Cerebellar nuclear complex (tissue), 1 donor: ENCODE measurements at regions not wholly inside any gene's neighbourhood (a gene's known extent, or its start where the extent isn't known, plus 50 kb on each side); places are given as distances from the start of the nearest gene placed in this dataset.
"Not testable (repeated sequence)": the region's sequence is repeated elsewhere in the genome, so short reads cannot be mapped to it uniquely, and the experiment has no call there.

Experiments used
- DNase-seq, 2 experiments: peaks; one replicate each; lab custom pipeline; 2025; lab: John Stamatoyannopoulos, UW

GRCh38 chr1:5634893-5635292 is 357.3 kb downstream of the NPHP4 start:
- DNase-seq = no peak

- no peak for DNase-seq
Observed at GRCh38 chr1:5632814-5633213, 359.4 kb downstream of the NPHP4 start.

DNA sequence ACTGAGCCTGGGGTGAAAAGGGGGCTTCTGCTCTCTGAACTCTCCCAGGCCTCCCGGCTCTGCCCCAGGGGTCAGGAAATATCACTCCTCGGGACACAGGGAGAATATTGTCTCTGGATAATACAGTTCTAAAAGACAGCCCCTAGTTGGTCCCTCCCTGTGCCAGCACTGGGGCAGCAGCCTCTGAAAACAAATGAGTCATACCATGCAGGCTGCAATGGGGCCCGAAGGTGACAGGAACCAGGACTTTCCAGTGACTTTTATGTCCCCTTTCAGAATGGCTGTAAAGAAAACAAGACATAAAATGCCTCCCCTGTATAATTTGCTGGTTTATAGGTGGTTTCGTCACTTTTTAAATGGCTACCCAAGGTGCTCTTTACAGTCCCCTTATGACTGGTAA is 360.0 kb downstream of the NPHP4 start:
- DNase-seq = no peak

DNA sequence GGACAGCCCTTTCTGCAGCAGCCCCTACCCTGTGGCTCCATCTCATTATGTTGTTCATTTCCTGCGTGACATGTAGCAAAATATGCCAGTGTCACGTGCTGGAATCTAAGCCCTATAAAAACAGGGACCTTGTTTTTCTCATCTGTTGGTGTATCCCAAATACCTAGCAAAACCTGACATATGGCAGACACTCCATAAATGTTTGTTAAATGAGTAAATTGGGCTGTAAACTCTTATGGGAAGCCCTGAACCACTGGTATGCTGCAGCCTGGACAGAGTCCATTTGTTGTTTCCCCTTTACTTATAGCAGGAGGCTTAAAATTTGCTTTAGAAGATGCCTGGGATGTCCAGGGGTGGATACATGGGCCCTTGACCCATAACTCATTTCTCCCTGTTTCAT is 363.8 kb downstream of the NPHP4 start:
- DNase-seq = no peak

DNA sequence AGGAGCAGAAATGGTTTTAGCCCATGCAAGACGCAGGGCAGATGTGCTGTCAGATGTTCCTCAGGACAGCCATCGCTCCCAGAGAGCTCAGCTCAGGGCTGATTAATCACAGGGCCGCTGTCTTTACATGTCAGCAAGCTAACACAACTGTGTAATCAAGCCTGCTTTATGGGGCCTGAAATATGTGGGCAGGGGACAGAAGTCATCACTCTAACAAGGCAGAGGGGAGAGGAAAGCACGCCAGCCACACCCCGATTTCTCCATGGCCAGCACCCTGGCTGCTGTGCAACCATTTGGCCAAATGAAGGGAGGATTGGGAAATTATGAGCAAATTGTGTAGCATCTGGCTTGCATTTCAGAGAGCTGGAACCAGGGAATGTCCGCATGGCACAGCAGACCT is 368.8 kb downstream of the NPHP4 start:
- no peak for DNase-seq

DNA sequence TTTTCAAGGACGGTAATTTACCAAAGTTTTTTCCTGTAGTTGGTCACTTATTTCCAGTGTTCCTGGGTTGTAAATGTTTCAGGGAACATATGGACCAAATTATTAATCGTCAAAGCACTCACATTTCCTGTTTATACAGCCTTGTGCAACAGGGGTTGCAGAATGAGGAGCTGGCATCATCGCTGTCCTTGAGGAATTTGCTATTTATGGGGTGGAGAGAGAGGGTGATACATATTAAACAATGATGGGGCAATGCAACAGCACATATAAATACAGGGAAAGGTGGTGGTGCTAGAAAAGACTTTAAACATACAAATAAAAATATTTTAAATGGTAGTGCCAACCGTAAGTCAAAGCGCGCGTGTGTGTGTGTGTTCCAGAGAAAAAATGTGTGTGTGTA is 369.8 kb downstream of the NPHP4 start:
- DNase-seq = no peak

DNA sequence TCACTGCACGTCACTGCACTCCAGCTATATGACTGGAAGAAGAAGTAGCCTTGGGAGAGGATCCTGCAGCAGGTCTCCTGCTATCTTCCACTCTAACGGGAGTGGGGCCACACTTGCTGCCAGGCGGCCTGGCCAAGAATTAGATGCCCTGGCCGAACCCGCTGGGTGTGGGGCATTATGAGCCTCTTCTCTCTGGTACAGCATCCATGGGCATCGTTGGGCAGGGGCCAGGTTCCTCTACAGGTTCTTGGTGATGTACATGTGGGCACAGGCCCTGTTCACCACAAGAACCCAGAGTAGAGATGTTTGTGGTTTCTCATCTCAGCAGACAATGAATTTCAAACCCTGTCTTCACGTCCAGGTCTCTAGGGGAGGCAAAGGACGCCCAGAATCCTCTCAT is 370.5 kb downstream of the NPHP4 start:
- no peak for DNase-seq

GRCh38 chr1:5620997-5621396 is 371.2 kb downstream of the NPHP4 start:
- DNase-seq = no peak

GRCh38 chr1:5620418-5620817 is 371.8 kb downstream of the NPHP4 start:
- DNase-seq = no peak

- no peak for DNase-seq
Observed at GRCh38 chr1:5619469-5619868, 372.8 kb downstream of the NPHP4 start.

DNA sequence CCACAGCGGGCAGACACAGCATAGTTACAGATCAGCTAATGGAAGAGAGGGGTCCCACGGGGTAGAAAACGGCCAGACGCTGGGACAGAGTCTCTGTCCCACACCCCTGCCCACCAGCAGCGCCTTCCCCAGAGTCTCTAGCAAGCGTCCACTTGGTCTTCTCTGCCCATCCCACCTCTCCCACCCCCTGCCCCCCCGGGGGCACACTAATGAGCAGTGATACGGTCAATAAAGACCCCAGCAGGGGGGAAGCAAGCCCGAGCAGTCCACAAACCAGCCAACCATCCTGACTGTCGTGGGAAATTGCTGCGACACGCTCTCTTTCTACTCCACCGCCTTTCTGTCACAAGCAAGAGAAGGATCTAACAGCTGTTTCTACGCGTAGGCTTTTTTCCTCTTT is 374.7 kb downstream of the NPHP4 start:
- DNase-seq = no peak

DNA sequence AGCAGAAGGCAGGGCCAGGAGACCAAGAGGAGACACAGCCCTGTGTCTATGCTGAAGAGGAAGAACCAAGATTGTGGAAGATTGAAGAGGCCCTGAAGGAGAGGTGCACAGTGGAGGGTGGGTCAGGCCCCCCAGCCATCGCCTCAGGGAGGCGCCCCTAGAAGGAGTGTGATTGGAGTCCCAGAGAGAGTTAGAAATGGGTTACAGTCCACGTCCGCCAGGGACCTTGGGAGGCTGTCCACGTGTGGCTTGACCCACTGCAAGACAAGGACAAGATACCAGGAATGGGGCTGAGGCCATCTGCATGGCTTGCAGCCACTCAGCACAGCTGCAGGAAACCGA is 375.1 kb downstream of the NPHP4 start:
- no peak for DNase-seq

DNA sequence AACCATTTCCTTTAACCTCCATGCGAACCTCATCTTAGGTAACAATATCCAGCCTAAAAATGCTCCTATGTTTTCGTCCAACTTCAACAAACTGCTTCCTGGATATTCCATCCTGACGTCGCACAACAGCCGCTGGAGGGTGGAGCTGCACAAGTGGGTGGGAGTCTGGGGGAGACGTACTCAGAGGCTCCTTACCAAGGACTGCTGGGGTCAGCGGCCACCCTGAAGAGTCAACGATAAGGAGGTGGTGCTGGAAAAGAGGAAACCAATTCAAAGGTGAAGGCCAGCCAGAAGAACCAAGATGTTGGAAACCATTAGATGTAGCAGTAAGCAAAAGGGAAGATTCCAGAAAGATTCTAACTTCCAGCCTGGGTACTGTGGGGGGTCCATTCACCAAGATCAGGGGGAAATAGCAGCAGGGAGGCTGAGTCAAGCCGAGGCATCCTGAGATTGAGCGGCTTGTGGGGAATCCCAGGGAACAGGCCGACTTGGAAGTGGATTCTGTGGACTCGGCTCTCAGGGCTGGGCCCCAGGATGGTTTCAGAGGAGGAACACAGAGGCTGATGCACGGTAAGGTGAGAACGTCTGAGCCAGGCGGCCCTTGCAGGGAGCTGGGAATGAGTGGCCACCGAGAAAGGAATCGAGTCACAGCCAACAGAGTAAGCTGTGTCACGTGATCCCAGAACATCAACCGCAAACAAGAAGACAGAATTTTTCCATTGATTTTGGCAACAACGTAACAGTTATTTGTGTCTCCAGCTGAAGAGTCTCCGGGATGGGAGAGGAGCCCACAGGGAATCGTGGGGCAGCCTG is 375.7 kb downstream of the NPHP4 start:
- no peak for DNase-seq

DNA sequence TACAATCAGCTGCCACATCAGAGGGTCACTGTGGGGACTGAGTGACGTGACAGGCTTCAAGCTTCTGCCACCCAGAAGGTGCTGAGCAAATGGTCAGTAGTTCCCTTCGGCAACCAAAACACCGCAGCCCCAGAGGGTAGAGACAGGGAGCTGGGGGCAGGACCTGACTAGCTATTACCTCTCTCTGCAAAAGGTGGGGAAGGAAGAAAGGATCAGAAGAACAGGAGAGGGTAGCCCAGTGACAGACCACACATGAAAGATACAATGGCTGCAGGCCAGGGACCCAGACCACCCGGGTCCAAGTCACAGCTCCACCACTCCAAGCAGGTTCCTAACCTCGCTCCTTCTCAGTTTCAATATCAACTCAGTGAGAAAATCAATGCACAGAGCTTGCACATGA is 377.1 kb downstream of the NPHP4 start:
- no peak for DNase-seq

DNA sequence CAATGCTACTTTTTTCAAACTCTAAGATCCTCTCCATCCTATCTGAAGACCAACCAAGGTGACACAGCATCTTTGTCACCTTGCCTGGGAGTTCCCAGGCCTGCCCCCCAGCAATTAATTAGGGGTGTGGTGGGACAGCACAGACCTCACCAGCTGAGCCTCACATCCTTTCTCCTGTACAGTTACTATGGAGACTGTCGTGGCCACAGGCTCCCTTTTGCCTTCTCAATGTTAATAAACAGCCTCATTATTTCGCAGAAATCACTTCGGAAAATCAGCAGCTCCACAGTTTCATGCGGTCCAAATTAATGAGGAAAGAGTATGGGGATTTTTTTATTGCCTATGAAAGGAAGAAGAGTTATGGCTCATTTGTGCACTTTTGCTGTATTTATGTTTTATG is 378.3 kb downstream of the NPHP4 start:
- no peak for DNase-seq

- DNase-seq = no peak
Observed at GRCh38 chr1:5611851-5612250, 380.4 kb downstream of the NPHP4 start.

- DNase-seq = no peak
Observed at GRCh38 chr1:5611431-5611830, 380.8 kb downstream of the NPHP4 start.

DNA sequence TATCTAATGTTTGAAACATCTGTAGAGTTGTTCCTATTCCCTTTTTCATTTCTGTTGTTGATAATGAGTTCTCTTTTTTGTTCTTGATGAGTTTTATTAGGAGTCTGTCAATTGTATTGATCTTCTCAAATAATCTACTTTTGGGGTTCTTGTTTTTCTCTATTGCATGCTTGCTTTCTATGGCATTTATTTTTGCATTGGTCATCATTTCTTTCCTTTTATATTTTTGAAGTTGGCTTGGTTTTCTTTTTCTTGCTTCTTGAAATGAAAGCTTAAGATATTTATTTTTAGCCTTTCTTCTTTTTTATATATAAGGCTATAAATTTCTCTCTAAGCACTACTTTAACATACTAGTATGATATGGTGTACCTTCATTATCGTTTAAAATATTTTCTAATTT is 381.8 kb downstream of the NPHP4 start:
- DNase-seq = no peak

DNA sequence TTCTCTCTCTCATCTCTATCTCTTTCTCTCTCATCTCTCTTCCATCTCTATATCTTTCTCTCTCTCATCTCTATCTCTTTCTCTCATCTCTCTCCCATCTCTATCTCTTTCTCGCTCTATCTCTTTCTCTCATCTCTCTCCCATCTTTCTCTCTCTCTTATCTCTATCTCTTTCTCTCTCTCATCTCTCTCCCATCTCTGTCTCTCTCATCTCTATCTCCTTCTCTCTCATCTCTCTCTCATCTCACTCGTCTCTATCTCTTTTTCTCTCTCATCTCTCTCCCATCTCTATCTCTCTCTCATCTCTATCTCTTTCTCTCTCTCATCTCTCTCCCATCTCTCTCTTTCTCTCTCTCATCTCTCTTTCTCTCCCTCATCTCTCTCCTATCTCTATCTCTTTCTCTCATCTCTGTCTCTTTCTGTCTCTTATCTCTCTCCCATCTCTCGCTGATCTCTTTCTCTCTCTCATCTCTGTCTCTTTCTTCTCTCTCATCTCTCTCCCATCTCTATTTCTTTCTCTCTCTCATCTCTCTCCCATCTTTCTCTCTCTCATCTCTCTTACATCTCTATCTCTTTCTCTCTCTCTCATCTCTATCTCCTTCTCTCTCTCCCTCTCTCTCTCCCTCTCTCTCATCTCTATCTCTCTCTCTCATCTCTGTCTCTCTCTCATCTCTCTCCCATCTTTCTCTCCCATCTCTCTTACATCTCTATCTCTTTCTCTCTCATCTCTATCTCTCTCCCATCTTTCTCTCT is 388.7 kb downstream of the NPHP4 start:
- no peak for DNase-seq

DNA sequence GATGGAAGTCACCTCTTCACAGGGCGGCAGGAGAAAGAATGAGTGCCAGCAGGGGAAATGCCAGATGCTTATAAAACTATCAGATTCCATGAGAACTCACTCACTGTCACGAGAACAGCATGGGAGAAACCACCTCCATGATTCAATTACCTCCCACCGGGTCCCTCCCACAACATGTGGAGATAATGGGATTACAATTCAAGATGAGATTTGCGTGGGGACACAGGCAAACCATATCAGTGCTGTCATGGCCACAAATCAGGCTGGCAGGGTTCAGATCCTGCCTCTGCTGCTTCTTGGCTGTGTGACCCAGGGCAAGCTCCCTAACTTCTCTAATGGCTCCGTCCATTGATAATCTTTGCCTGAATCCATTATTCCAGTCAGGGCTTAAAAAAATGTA is 389.5 kb downstream of the NPHP4 start:
- not testable (repeated sequence) for DNase-seq

DNA sequence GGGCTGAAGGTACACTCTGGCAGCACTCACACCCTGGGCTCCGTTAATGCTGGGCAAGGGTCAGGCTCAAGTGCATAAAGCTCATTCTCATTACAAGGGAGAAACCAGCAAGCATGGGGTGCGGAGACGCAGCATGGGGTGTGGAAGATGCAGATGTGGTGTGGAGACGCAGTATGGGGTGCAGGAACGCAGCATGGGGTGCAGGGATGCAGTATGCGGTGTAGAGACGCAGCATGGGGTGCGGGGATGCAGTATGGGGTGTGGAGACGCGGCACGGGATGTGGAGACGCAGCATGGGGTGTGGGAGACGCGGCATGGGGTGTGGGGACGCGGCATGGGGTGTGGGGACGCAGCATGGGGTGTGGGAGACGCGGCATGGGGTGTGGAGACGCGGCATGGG is 390.7 kb downstream of the NPHP4 start:
- no peak for DNase-seq

DNA sequence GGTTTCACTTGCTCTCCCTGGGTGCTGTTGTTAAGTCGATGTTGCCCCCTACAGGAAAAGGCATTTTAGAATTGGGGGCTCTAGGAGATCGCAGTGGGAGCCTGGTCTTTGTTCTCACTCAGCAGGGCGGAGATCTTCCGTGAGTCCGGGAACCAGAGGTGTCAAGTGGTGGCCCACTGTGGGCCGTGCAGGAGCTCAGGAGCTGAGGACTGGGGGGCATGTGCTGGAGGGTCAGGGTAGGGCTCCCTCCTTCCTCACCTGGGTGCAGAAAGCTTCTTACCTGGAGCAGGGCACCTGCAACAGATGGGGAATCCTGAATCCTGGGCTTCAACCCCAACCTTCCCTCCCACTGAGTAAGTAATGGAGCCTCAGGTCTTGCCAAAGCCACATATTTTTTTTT is 392.7 kb downstream of the NPHP4 start:
- DNase-seq = no peak

DNA sequence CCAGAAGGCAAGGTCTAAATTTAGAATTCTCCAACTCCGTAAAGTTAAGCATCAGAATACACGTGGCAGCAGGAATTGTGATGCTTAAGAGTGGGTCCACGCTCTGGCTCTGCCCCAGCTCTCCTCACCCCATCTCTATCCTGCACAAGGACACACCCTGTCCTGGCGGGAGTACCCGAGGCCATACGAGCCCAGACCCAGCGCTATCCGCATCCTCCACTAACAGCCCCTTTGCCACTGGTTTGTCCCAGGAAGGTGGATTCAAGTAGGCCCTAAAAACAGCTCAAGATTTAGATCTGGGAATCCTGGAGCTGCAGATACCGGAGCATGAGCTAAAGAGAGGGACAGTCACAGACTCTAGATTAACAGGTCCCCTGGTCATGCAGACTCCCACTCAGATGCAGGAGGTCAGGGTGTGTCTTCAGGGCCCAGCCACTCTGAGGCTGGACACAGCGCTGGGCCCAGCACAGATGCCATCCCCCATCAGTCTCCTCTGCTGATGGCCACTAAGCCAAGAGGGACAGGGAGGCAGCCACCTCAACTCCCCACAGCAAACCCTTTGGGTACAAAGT is 393.3 kb downstream of the NPHP4 start:
- DNase-seq = no peak
